Limb (tissue), 2 donors: ENCODE measurements at regions not wholly inside any gene's neighbourhood (a gene's known extent, or its start where the extent isn't known, plus 50 kb on each side); places are given as distances from the start of the nearest gene placed in this dataset.
"Not testable (repeated sequence)": the region's sequence is repeated elsewhere in the genome, so short reads cannot be mapped to it uniquely, and the experiment has no call there.

Experiments
- DNase-seq, 2 donors: peaks; one replicate each; pipeline ENCODE4 v3.0.0-alpha.2; 2016; ENCODE audit errors: extremely low spot score in 2 of 2

DNA sequence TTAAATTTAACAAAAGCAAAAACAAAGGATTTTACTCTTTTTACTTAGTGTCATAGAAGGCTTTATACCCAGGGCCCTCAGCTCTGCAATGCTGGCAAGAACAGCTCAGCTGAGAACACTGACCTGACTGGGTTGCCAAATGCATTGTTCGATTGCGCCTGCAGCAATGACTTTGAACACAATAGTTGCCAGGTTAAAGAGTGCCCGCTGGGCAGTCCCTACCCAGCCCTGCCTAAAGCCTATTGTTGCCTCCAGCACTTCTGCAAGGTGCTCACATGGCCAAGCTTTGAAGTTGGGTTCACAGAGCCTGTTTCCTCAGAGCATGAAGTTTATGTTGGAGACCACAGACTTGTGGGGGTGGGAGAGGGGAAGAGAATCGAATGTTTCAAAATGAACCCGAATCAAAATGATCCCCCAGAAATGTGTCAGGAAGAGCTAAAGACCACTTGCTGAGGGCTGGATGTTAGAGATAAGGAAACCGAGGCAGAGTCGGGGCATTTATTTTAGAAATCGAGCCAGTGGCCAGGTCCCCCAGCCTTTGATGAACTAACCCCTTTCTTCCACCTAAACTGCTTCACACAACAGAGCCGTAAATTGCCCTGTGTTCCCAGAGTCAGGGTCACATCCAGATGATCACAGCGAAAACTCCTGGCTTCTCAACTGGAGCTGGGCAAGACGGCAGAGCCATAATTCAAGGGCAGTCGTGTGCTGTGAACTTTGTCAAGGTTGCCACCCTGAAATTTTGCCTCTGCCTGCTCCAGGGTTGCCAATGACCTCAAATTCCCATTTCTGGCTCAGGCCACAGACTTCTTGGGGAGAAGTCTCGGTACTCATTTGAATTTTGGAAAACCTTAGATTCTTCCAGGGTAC lies 55.0 kb downstream of the FOXA2 start:
- DNase-seq: no peak

DNA sequence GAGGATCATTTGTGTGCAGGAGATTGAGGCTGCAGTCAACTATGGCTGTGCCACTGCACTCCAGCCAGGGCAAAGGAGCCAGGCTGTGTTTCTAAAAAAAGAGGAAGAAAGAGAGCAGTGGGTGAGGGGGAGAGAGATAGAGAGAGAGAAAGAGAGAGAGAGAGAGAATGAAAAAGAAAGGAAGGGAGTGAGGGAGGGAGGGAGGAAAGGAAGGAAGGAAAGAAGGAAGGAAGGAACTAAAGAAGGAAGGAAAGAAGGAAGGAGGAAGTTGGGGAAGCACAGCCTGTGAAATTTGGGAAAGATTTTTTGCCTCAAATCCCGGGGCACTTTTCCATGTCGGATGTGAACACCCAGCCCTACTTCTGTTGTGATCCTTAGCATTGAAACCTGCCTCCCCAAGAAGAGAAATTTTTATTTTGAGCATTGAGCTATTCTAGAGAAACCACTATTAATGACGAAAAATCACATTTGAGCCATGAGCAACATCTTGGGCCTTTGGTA lies 57.8 kb downstream of the FOXA2 start:
- no peak for DNase-seq

DNA sequence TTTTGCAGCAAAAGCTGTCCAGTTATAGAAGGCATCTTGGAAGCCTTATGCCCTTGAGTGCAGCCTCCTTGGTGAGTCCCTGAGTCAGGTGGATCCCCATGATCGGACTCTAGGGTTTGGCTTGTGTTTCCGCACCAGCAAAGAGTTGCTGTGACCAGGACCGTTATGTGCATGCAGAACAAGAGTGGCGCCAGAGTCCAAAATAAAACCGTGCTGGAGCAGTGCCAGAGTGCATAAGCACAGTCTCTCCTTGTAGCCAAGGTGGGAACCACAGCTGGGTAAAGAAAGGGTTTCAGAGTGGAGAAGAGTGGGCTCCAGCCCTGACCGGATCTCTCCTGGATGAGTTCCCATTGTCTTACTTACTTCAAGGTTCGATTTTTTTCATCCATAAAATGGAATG lies 58.6 kb downstream of the FOXA2 start:
- no peak for DNase-seq

DNA sequence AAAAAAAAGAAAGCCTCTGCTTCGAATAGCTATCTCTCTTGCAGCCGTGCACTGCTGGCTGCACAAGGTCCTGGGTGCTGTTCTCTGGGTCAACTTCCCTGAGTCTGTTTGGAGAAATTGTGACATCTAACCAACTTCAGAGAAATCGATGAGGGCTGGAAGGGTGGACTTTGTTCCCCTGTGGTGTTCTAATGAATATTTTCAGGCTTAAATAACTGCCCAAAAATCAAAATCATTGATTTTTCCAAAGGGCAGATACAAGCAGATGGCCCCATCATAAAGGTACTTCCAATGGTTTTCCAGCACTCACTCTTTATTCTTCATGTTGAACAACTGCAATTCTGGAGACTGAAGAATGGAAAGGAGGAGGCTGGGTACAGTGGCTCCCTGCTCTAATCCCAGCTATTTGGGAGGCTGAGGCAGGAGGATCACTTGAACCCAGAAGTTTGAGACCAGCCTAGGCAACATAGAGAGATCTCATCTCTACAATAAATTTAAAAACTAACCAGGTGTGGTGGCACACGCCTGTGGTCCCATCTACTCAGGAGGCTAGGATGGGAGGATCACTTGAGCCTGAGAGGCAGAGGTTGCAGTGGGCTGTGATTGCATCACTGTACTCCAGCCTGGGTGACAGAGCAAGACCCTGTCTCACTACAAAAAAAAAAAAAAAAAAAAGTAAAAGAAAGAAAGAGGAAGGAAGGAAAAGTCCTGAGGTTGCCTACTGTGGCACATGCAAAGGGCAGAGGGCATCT lies 59.1 kb downstream of the FOXA2 start:
- DNase-seq: no peak

DNA sequence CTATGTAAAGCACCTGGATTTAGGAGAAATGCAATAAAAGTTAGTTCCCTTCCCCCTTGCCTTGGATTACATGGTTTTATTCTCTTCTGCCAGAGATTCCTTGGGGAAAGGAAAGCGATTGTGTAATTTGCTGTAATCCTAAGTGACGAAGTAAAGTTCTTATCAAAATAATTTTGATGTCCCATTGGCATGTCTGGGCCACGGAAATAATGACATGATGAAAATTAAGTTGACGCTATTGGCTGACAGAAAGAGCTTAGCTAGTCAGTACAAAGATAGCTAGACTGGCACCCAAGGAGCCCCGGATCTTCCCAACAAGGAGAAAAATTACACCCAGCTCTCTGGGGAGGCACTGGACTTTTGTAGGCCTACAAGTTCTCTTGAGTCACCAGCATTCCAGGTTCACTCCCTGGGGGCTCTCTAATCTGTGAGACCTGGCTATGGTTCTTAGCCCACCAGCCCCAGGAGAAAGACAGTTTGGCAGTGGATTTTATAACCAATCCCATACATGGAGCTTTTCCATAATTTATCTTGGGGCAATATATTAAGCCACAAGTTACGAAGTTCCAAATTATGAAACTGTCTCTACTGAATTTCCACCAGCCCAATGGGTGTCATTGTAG lies 59.9 kb downstream of the FOXA2 start:
- no peak for DNase-seq

DNA sequence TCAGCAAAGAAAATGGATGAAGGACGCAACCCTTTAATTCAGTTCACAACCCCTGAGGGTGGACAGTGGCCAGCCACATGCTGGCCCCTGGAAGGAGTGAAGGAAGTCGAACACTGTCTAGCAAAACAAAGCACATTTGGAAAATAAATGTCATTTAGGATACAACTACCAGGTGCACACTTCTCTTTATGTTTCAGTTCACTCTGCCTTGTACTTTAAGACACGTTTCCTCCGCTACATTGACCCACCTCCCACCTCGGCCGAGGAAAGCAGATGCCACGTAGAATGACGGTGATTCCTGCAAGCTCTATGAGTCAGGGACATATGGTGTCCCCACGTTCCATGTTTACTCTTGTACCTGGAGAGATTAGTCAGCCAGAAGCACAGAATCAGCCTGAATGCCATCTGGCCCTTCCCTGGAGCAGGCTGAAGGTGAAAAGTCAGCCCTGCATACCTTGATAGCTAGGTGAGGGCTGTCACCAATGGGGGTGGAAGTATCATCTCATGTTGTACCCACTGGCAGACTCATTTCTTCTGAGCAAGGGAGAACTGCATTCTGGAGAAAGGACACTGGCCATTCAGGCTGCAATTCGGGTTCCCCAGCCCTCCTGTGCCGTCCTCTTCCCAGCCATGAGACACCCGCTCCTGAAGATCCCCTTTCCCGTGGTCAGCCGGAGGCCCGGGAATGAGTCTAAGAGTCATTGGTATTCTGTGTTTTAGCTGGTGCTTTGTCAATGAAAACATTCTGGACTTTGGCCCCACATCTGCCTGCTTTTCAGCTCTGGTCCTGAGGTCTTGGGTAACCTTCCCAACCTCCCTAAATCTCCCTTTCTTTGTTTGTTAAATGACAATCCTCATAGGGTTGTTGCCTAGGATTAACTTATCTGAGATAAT lies 60.6 kb downstream of the FOXA2 start:
- DNase-seq: no peak

DNA sequence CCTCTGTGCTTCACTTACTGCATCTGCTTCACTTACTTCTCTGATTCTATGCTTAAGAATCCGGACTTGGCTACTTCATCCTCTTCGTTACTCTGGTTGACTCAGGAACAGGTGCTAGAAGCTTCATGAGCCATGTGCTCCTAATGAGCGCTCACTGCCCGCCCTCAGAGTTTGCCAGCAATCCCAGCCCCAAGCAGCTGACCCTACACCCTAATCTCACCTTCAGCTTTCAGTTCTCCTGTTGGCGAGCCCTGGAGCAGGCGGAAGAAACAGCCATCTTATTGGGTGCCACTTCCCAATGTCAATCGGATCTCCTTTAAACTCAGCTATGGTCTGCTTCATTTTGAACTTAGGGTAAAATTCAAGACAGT lies 61.3 kb downstream of the FOXA2 start:
- no peak for DNase-seq

DNA sequence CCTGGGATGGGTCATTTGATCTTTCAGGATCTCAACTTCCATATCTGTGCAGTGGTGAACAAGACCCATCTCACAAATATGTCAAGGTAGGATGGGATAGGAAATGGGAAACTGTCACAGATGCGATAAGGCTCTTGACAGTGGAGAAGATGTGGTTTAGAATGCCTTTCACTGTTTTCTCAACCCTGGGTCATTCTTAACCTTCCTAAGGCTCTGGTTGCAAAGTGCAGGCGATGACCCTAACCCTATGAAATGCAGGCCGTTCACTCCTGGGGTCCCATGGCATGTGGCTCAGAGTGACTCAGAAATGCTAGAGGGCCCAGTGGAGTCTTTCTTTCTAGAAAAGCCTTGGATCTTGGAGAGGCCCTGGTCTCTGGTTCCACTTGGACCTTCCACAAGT lies 61.7 kb downstream of the FOXA2 start:
- no peak for DNase-seq

DNA sequence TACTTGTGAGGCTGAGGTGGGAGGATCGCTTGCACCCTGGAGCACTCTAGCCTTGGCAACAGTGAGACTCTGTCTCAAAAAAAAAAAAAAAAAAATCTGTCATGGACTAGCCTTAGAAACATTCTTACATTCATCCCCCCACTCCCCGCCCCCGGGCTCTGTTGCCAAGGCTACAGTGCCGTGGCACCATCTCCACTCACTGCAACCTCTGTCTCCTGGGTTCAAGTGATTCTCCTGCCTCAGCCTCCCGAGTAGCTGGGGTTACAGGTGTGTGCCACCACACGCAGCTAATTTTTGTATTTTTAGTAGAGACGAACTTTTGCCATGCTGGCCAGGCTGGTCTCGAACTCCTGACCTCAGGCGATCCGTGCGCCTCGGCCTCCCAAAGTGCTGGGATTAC lies 62.4 kb downstream of the FOXA2 start:
- DNase-seq: not testable (repeated sequence)

DNA sequence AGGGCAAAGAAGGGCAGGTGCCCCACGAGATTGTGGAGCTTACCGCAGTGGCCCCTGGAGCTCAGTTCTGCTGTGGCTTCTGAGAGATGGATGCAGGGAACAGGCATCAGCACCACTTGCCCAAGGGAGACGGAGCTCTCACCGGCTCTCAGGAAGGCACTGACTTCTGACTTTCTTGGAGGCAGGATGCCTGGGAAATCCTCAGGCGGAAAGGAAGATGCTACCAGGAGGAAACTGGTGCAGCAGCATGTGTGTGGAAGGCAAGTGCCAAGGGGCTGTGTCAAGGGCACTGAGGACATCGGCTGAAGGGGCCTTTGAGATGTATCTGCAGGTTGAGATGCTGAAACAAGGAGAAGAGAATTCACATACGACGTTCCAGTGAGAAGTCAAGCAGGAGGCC lies 64.0 kb downstream of the FOXA2 start:
- no peak for DNase-seq

DNA sequence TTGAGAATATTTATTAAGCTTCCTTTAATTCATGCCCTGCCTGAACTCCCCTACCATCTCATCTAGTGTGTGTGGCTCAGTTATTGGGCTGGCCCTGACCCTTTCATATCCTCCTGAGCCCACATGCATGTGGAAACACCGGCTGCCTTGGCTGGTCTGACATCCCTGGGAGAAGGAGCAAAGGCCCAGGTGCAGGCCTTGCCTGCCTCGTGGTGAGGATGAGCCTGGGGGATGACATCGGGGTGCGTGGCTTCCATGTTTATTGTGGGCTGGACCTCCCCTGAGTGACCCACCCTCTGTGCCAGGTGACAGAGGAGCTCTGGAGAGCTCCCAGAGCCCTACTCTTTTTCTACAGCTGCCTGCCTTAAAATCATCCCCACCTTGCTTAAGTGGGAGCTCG lies 69.1 kb downstream of the FOXA2 start:
- DNase-seq: no peak

DNA sequence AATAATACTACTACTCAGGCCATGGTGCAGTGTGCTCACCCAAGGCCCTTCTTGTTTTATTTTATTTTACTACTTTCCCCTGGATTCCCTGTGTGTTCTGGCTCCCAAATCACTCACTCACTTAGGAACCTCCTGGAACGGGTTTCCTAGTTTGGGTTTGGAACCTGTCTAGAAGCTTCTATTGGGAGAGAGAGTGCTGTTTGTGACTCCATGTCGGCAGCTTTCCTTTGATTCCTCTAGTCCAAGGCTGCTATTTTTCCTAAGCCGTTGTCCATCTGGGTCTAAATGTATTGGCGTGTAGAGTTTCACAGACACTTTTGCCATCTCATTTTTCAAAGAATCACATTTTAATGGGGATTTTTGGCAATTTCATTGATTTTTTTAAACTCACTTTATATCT lies 70.8 kb downstream of the FOXA2 start:
- no peak for DNase-seq

DNA sequence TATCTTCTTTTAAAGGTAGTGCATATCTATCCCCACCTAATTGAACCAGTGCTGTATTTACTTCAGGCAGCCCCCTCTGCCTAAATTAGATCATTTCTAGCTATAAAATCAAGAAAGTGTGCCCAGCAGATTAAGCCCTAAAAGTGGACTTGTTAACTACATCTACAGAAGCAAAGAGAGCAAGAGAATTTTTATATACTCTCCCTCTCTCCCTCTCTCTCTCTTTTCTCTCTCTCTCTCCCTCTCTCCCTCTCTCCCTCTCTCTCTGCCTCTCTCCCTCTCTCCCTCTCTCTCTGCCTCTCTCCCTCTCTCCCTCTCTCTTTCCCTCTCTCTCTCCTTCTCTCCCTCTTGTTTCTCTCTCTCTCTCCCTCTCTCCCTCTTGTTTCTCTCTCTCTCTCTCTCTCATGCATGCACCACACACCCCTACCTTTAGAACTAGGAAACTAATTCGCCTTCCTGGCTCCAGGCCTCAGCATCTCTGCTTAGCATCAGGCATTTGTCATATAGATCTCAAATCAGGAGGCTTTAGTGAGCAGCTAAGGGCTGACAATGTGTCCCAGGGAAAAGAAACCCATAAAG lies 71.4 kb downstream of the FOXA2 start:
- DNase-seq: no peak

DNA sequence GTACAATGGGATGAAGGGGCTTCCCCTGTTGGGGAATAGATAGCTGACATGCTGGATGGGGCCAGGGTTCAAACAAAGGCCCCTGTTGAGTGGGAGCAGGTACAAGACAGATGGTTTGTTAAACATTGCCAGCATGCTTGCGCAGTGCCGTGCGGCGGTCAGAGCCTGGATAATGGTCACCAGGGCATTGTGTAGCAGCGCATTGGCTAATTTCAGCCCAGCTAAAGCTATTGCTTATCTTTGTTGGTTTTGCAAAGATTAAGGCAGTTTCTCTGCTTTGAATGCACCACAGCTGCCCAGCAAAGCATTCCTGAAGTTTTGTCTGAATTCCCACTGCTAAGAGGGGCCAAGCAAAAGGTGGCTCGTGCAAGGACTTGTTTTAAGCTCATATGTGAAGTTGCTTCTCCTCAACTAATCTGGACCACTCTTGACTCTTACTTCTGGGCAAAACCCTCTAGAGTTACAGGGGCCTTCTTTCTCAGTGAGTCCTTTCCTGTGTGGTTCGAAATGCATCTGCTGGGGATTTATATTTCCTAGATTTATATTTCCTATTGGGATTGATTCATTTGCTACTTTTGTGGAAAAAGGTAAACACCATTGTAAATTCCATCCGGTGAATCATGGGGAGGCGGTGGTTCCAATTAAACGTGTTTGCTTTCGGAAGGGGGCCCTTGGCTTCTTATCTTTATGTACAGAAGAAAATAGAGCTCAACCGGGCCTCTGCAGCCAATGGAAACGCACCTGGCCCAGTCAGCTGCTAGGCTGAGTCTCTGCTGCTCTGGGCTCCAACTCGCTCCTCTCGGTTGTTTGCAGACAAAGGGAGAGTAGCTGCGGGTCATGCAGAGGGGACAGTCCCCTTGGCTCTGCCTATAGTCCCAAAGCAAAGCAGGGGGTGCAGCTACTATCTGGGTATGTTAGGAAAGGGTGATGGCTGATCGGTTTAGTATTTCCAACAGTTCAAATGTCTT lies 72.1 kb downstream of the FOXA2 start:
- no peak for DNase-seq

DNA sequence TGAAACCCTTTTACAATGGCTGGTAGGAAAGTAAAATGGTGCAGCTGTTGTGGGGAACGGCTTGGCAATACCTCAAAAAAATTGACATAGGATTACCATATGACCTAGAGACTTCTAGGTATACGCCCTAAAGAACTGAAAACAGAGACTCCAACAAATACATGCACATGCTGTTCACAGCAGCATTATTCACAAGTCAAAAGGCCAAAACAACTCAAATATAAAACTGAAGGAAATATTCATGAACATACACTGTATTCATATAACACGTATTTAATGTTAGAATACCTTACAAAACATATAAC lies 74.6 kb downstream of the FOXA2 start:
- no peak for DNase-seq

DNA sequence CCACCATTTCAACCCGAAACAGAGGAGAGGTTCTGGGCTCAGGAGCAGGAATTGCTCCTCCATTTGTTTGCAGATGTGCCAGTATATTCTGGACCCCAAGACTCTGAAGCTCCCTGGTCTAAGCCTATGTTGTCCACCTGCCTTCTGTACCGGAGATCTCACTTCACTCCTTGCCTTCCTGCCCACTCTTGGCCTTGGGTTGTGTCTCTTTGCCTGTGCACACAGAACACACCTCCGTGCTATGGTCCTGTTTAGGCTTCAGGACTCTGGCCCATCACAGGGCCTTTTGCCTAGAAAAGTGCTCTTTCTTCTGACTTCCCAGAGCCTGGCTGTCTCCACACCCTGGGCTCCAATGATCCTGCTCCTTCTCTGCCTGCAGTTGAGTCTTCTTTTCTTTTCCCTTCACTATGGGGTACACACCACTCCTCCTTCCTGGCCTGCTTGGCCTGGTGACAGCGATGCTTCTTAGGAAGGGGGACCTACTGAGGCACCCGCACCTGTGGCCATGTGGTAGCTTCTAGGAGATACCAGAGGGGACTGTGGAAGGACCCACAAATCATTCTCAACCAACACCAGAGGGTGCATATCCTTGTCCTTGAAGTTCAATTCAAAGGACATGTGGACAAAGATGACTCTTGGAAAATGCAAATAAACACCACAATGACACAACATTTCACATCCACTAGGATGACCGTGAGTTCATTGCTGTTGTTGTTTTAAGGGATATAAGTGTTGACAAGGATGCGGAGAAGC lies 75.1 kb downstream of the FOXA2 start:
- no peak for DNase-seq

DNA sequence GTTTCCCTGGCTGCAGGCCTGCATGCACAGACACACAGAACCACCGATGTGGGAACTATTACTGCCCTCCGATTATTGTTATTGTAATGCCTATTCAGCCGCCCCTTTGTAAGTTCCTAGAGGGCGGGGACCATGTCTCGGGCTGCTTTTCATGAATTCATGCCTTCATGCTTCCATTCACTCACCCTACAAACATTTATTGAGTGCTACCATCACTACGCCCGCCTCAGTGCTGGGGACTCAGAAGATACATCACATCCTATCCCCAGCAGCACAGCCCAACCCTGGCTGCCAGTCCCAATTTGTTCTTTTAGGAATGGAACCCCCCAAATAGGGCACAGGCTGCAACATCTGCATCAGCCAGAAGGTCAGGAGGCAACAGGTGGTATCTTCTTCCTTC lies 75.9 kb downstream of the FOXA2 start:
- DNase-seq: no peak

DNA sequence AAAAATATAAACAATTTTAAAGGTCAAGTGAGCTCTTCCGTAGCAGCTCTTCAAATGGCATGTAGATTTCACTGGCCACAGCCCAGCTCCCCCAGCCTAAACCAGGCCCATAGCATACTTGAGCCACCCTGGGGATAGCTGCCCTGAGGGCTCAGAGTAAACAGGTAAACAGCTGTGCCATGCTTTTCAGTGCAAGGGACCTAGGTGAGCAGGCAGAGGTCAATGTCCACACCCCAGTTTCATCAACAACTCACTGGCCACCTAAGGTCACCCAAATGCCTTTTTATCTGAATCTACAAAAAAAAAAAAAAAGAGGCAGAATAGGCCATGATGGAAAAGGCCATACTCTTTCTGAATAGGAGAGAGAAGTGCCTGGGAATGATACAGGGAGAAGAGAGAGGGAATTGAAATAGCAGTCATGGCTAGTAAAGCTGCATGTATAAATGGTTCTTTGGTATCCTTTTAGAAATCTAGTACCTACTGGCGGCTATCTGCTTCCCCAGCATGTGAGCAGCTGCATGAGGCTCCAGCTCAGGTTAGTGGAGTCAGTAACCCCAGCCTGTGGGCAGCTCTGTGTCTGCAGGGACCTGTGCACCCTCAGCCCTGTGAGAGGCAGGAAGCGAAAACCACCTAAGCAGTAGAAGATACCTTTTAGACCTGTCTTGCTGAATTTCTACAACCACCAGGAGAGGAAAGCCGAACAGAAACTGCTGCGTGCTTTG lies 77.0 kb downstream of the FOXA2 start:
- no peak for DNase-seq

DNA sequence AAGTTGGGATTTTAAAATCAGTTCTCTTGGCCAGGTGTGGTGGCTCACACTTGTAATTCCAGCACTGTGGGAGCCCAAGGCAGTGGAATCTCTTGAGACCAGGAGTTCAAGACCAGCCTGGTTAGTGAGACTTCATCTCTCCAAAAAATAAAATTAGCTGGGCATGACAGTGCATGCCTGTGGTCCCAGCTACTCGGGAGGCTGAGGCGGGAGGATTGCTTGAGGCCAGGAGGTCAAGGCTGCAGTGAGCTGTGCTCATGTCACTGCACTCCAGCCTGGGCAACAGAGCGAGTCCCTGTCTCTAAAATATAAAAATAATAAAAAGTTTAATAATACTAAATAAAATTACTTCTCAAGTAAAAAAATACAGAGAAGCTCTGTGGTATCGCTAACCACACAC lies 77.5 kb downstream of the FOXA2 start:
- DNase-seq: no peak
